ENCODE measurements at regions not wholly inside any gene's neighbourhood (a gene's known extent, or its start where the extent isn't known, plus 50 kb on each side); places are given as distances from the start of the nearest gene placed in this dataset.

DNA sequence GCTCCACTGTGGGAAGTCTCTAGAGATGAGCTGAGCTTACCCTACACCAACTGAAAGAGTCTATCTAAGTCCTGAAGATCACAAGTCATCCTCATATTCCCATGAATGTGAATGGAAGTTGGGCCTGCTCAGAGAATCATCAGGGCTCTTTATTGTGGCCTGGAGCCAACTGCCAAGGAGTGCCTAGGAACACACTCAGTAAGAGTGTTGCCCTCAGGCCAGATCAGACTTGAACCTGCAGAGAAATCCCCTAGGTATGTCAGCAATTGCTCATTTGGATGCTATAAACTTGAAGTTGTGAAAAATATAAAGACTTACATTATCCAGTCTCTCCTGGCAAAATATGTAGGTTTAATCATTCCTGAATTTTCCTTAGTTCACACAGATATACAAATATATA, 1070.2 kb downstream of the EFNB2 start:
- no peak for TF ChIP-seq RAD21 (IDR thresholded peaks at IDR 0.05; ENCODE audit: low read depth)
- TF ChIP-seq EP300 (IDR thresholded peaks at IDR 0.05; ENCODE audit: borderline replicate concordance): no peak
- TF ChIP-seq TEAD4 (IDR thresholded peaks at IDR 0.05): no peak
- TF ChIP-seq TAF1 (IDR thresholded peaks at IDR 0.05; ENCODE audit: low read depth): no peak
- no peak for TF ChIP-seq NFIC (IDR thresholded peaks at IDR 0.05)
